ENCODE measurements at regions not wholly inside any gene's neighbourhood (a gene's known extent, or its start where the extent isn't known, plus 50 kb on each side); places are given as distances from the start of the nearest gene placed in this dataset.

DNA sequence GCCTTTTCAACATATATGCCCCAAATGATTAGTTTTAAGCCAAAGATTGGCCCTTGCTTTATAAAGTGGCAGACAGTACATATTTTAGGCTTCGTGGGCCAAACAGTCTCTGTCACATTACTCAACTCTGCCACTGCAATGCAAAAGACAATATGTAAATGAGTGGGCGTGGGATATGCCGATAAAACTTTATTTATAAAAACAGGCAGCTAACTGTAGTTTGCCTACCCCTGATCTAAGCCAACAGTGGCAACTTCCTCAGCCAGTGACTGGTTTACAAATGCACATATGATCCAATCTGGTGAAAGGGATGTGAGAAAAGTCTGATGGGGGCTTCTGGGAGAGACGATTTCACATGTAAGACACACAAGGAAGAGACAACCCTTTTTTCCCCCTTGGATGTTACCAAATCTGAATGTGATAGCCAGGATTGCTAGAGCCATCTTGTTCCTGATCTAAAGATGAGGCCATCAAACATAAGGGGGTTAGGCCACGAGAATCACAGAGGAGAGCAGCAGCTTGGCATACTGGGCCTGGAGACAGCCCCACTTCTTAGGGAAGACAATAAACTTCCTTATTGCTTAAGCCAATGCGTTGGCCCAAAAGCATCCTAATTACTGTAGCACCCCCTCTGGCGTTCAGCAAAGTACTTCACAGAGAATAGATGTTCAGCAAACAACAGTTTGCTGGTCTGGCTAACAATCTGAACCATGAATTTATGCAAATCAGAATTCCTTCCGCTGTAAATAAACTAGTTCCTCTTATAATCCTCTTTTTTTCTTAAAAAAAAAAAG is 75.2 kb upstream of the TMCC3 start:
- CTCF ChIA-PET, result interaction anchor here (0.7 to 1.1 kb wide), 5 partner anchors 13 to 228 kb away, joined by 3 to 6 read pairs (median 3); no protein-coding TSS in a partner anchor

DNA sequence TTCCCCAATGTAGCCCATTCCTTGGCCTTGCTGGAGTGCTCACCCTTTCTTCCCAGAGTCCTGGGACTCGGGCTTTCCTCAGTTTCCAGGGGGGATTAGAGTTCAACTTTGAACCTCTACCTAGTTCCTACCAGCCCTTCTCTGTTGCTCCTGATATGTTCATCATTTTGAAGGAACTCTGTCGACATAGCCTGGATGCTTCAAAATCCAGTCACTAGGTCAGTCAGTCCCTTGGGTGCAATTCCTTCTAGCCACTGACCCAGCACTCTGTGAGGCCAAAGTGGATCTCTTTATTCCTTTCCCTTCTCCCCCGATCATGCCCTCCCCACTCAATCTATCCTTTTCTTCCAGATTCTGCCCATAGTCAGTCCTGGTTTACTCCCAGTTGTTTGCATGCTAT is 72.3 kb upstream of the TMCC3 start:
- Histone ChIP-seq H3K4me1 (ENCODE audit: control extremely low read depth in 1 of 4, control insufficient read depth in 4 of 4, insufficient read depth in 4 of 4, low read length in 3 of 4) (no peaks in the 10 kb centered on the region), H3K36me3 (ENCODE audit: control insufficient read depth in 4 of 4, insufficient read depth in 4 of 4, low read length in 3 of 4) (no peaks in the 10 kb centered on the region), H3K27me3 (replicated peaks in 2 of 5; ENCODE audit: control insufficient read depth in 4 of 5, insufficient read depth in 5 of 5, low read length in 4 of 5) (no peaks in the 10 kb centered on the region), H3K27ac (ENCODE audit: insufficient read depth in 1 of 2, low read depth in 1 of 2, low read length in 2 of 2, poor library complexity in 1 of 2, severe bottlenecking in 2 of 2) (no peak overlapping the region), H3K9me3 (ENCODE audit: control extremely low read depth in 1 of 5, control insufficient read depth in 4 of 5, insufficient read depth in 2 of 5, low read depth in 1 of 5, low read length in 4 of 5) (no peaks in the 10 kb centered on the region), H3K4me3 (ENCODE audit: control insufficient read depth in 1 of 7, extremely low read depth in 1 of 7, insufficient read depth in 4 of 7, low read depth in 2 of 7, low read length in 6 of 7) (no peak overlapping the region)
- no peak for DNase-seq
- WGBS (ENCODE audit: insufficient coverage), result 95% methylated on average over 3 of the region's 3 CpGs
- ChIA-PET CTCF (interaction anchor here (0.6 kb wide), 1 partner anchor 18 kb away, joined by 3 read pairs; no protein-coding TSS in a partner anchor), POLR2A (no interaction called here)

More for the DNA sequence above, 75.2 kb upstream of the TMCC3 start:
- WGBS (ENCODE audit: insufficient coverage), result 83% methylated on average over 4 of the region's 8 CpGs
- Histone ChIP-seq H3K36me3 (ENCODE audit: control insufficient read depth in 4 of 4, insufficient read depth in 4 of 4, low read length in 3 of 4) (no peaks in the 10 kb centered on the region), H3K27me3 (replicated peaks in 2 of 5; ENCODE audit: control insufficient read depth in 4 of 5, insufficient read depth in 5 of 5, low read length in 4 of 5) (no peaks in the 10 kb centered on the region), H3K4me1 (ENCODE audit: control extremely low read depth in 1 of 4, control insufficient read depth in 4 of 4, insufficient read depth in 4 of 4, low read length in 3 of 4) (no peaks in the 10 kb centered on the region), H3K27ac (ENCODE audit: insufficient read depth in 1 of 2, low read depth in 1 of 2, low read length in 2 of 2, poor library complexity in 1 of 2, severe bottlenecking in 2 of 2) (no peak overlapping the region), H3K9me3 (ENCODE audit: control extremely low read depth in 1 of 5, control insufficient read depth in 4 of 5, insufficient read depth in 2 of 5, low read depth in 1 of 5, low read length in 4 of 5) (peaks cover 0 to under 1% (median 0%) of the 10 kb centered on the region in 5 experiments), H3K4me3 (ENCODE audit: control insufficient read depth in 1 of 7, extremely low read depth in 1 of 7, insufficient read depth in 4 of 7, low read depth in 2 of 7, low read length in 6 of 7) (no peak overlapping the region)
- DNase-seq, result peak; percentile 53 to 68 (median 64)
- POLR2A ChIA-PET, result no interaction called here

DNA sequence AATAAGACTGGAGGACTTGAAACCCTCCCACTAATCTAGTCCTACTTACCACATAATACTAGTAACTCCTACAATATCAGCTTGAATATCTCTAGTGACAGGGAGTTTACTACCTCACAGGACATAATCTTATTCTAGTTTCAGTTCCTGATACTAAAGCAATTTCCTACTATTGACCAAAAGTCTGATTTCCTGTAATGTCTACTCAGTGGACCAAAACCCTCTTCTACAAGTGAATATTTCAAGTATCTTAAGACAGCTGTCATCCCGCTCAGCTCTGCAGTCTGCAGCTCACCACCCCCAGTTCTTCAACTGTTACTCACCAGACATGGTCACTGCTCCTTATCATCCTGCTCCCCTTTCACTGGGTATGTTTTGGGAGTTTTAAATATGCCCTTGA is 70.8 kb upstream of the TMCC3 start:
- Histone ChIP-seq H3K9me3 (ENCODE audit: control extremely low read depth in 1 of 5, control insufficient read depth in 4 of 5, insufficient read depth in 2 of 5, low read depth in 1 of 5, low read length in 4 of 5) (no peaks in the 10 kb centered on the region), H3K36me3 (ENCODE audit: control insufficient read depth in 4 of 4, insufficient read depth in 4 of 4, low read length in 3 of 4) (no peaks in the 10 kb centered on the region), H3K27me3 (replicated peaks in 2 of 5; ENCODE audit: control insufficient read depth in 4 of 5, insufficient read depth in 5 of 5, low read length in 4 of 5) (no peaks in the 10 kb centered on the region), H3K4me3 (ENCODE audit: control insufficient read depth in 1 of 7, extremely low read depth in 1 of 7, insufficient read depth in 4 of 7, low read depth in 2 of 7, low read length in 6 of 7) (no peak overlapping the region), H3K27ac (ENCODE audit: insufficient read depth in 1 of 2, low read depth in 1 of 2, low read length in 2 of 2, poor library complexity in 1 of 2, severe bottlenecking in 2 of 2) (no peak overlapping the region), H3K4me1 (ENCODE audit: control extremely low read depth in 1 of 4, control insufficient read depth in 4 of 4, insufficient read depth in 4 of 4, low read length in 3 of 4) (no peaks in the 10 kb centered on the region)
- POLR2A ChIA-PET, result interaction anchor here (0.6 kb wide), 1 partner anchor 111 kb away, joined by 4 read pairs; no protein-coding TSS in a partner anchor
- no peak for DNase-seq
- CTCF ChIA-PET, result interaction anchor here (1.3 to 1.8 kb wide), 4 partner anchors 10 to 117 kb away, joined by 3 to 6 read pairs (median 4); no protein-coding TSS in a partner anchor
- 80% methylated on average over 1 of the region's 1 CpG for WGBS (ENCODE audit: insufficient coverage)

DNA sequence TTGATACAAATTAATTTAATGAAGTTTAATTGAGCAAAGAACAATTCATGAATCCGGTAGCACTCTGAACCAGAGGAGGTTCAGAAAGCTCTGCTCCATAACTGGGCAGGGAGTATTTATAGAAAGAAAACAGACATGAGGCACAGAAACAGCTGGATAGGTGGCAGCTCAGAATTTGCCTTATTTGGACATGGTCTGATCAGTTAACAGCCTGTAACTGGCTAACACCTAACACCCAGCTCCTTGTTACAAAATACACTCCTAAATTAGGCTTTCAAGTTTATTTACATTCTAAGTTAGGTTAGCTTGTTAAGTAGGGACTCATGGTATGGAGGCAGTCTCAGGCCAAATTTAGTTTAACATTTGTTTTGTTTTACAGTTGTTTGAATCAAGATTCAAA is 67.8 kb upstream of the TMCC3 start:
- CTCF ChIA-PET, result interaction anchor here (1.5 kb wide), 1 partner anchor 11 kb away, joined by 4 read pairs; no protein-coding TSS in a partner anchor
- 100% methylated on average over 1 of the region's 1 CpG for WGBS (ENCODE audit: insufficient coverage)
- H3K4me3 ChIP-seq (ENCODE audit: control insufficient read depth in 1 of 7, extremely low read depth in 1 of 7, insufficient read depth in 4 of 7, low read depth in 2 of 7, low read length in 6 of 7), result no peak overlapping the region
- H3K27ac ChIP-seq (ENCODE audit: insufficient read depth in 1 of 2, low read depth in 1 of 2, low read length in 2 of 2, poor library complexity in 1 of 2, severe bottlenecking in 2 of 2), result no peak overlapping the region
- POLR2A ChIA-PET, result no interaction called here
- no peaks in the 10 kb centered on the region for H3K36me3 ChIP-seq (ENCODE audit: control insufficient read depth in 4 of 4, insufficient read depth in 4 of 4, low read length in 3 of 4)
- H3K27me3 ChIP-seq (replicated peaks in 2 of 5; ENCODE audit: control insufficient read depth in 4 of 5, insufficient read depth in 5 of 5, low read length in 4 of 5), result no peaks in the 10 kb centered on the region
- H3K4me1 ChIP-seq (ENCODE audit: control extremely low read depth in 1 of 4, control insufficient read depth in 4 of 4, insufficient read depth in 4 of 4, low read length in 3 of 4), result no peaks in the 10 kb centered on the region
- no peaks in the 10 kb centered on the region for H3K9me3 ChIP-seq (ENCODE audit: control extremely low read depth in 1 of 5, control insufficient read depth in 4 of 5, insufficient read depth in 2 of 5, low read depth in 1 of 5, low read length in 4 of 5)
- no peak for DNase-seq

DNA sequence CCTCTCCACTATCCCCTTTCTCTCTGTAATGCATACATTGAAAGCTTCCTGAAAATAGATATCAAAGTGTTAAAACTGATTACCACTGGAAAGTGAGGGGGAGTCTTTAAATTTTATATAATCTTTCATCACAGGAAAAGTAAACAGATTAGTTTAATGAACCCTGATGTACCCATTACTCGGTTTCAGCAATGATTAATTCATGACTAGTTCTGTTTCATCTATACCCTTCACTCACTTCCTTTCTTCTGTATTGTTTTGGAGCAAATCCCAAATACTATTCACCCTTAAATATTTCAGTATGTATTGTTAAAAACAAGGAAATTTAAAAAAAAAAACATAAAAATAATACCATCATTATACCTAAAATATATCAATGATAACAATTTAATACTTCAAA is 67.3 kb upstream of the TMCC3 start:
- ChIA-PET POLR2A (no interaction called here), CTCF (interaction anchor here (0.5 to 1.5 kb wide), 2 partner anchors 10 to 551 kb away, joined by 3 to 4 read pairs; no protein-coding TSS in a partner anchor)
- Histone ChIP-seq H3K4me1 (ENCODE audit: control extremely low read depth in 1 of 4, control insufficient read depth in 4 of 4, insufficient read depth in 4 of 4, low read length in 3 of 4) (no peaks in the 10 kb centered on the region), H3K9me3 (ENCODE audit: control extremely low read depth in 1 of 5, control insufficient read depth in 4 of 5, insufficient read depth in 2 of 5, low read depth in 1 of 5, low read length in 4 of 5) (no peaks in the 10 kb centered on the region), H3K36me3 (ENCODE audit: control insufficient read depth in 4 of 4, insufficient read depth in 4 of 4, low read length in 3 of 4) (no peaks in the 10 kb centered on the region), H3K4me3 (ENCODE audit: control insufficient read depth in 1 of 7, extremely low read depth in 1 of 7, insufficient read depth in 4 of 7, low read depth in 2 of 7, low read length in 6 of 7) (no peak overlapping the region), H3K27ac (ENCODE audit: insufficient read depth in 1 of 2, low read depth in 1 of 2, low read length in 2 of 2, poor library complexity in 1 of 2, severe bottlenecking in 2 of 2) (no peak overlapping the region), H3K27me3 (replicated peaks in 2 of 5; ENCODE audit: control insufficient read depth in 4 of 5, insufficient read depth in 5 of 5, low read length in 4 of 5) (no peaks in the 10 kb centered on the region)
- WGBS (ENCODE audit: insufficient coverage), result 100% methylated on average over 1 of the region's 1 CpG
- no peak for DNase-seq

DNA sequence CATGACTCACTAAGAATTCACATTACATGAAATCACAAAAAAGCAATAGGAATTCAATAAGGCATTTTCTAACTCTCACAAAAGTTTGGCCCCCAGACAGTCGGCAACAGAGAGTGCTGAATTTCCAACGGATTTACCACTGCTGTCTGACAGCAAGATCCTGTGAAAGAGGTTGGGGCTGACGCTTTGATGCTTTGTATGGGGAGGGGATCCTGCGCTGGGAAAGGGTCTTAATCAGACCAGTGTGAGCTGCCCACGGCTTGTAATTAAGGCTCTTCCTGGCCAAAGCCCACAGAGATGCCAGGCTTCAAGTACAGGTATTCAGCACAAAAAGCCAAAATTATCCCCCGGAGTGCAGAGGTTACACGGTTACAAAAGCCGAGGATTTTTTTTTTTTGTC is 66.8 kb upstream of the TMCC3 start:
- Histone ChIP-seq H3K36me3 (ENCODE audit: control insufficient read depth in 4 of 4, insufficient read depth in 4 of 4, low read length in 3 of 4) (no peaks in the 10 kb centered on the region), H3K9me3 (ENCODE audit: control extremely low read depth in 1 of 5, control insufficient read depth in 4 of 5, insufficient read depth in 2 of 5, low read depth in 1 of 5, low read length in 4 of 5) (no peaks in the 10 kb centered on the region), H3K27ac (ENCODE audit: insufficient read depth in 1 of 2, low read depth in 1 of 2, low read length in 2 of 2, poor library complexity in 1 of 2, severe bottlenecking in 2 of 2) (no peak overlapping the region), H3K4me1 (ENCODE audit: control extremely low read depth in 1 of 4, control insufficient read depth in 4 of 4, insufficient read depth in 4 of 4, low read length in 3 of 4) (no peaks in the 10 kb centered on the region), H3K4me3 (ENCODE audit: control insufficient read depth in 1 of 7, extremely low read depth in 1 of 7, insufficient read depth in 4 of 7, low read depth in 2 of 7, low read length in 6 of 7) (no peak overlapping the region), H3K27me3 (replicated peaks in 2 of 5; ENCODE audit: control insufficient read depth in 4 of 5, insufficient read depth in 5 of 5, low read length in 4 of 5) (no peaks in the 10 kb centered on the region)
- DNase-seq, result no peak
- POLR2A ChIA-PET, result no interaction called here
- CTCF ChIA-PET, result interaction anchor here (0.5 to 1.5 kb wide), 2 partner anchors 10 to 550 kb away, joined by 3 to 4 read pairs; no protein-coding TSS in a partner anchor
- 93% methylated on average over 6 of the region's 8 CpGs for whole genome bisulfite sequencing (ENCODE audit: insufficient coverage)

DNA sequence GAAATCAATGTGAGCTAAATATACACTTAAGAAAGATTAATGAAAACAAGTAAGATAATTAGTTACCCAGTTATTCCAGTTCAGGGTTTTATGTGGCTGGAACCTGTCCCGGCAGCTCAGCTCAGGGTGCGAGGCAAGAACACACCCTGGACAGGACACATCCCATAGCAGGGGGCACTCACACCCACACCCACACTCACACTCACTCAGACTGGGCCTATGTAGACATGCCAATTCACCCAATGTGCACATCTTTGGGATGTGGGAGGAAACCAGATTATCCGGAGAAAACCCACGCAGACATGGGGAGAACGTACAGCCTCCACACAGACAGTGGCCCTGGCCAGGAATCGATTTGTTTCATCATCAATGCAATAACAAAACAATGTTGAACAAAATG is 66.0 kb upstream of the TMCC3 start:
- H3K9me3 ChIP-seq (ENCODE audit: control extremely low read depth in 1 of 5, control insufficient read depth in 4 of 5, insufficient read depth in 2 of 5, low read depth in 1 of 5, low read length in 4 of 5), result no peaks in the 10 kb centered on the region
- no peaks in the 10 kb centered on the region for H3K27me3 ChIP-seq (replicated peaks in 2 of 5; ENCODE audit: control insufficient read depth in 4 of 5, insufficient read depth in 5 of 5, low read length in 4 of 5)
- no peaks in the 10 kb centered on the region for H3K36me3 ChIP-seq (ENCODE audit: control insufficient read depth in 4 of 4, insufficient read depth in 4 of 4, low read length in 3 of 4)
- ChIA-PET CTCF (interaction anchor here (1.2 to 1.7 kb wide), 2 partner anchors 11 to 79 kb away, joined by 3 read pairs; no protein-coding TSS in a partner anchor), POLR2A (interaction anchor here (0.6 kb wide), 1 partner anchor 49 kb away, joined by 4 read pairs; no protein-coding TSS in a partner anchor)
- WGBS (ENCODE audit: insufficient coverage), result 60% methylated on average over 1 of the region's 6 CpGs
- no peak for DNase-seq
- no peaks in the 10 kb centered on the region for H3K4me1 ChIP-seq (ENCODE audit: control extremely low read depth in 1 of 4, control insufficient read depth in 4 of 4, insufficient read depth in 4 of 4, low read length in 3 of 4)
- no peak overlapping the region for H3K4me3 ChIP-seq (ENCODE audit: control insufficient read depth in 1 of 7, extremely low read depth in 1 of 7, insufficient read depth in 4 of 7, low read depth in 2 of 7, low read length in 6 of 7)
- no peak overlapping the region for H3K27ac ChIP-seq (ENCODE audit: insufficient read depth in 1 of 2, low read depth in 1 of 2, low read length in 2 of 2, poor library complexity in 1 of 2, severe bottlenecking in 2 of 2)
